Tibial nerve (tissue), 4 donors: ENCODE measurements at regions not wholly inside any gene's neighbourhood (a gene's known extent, or its start where the extent isn't known, plus 50 kb on each side); places are given as distances from the start of the nearest gene placed in this dataset.

Source experiments
- CTCF ChIP-seq, 5 experiments: fragments of 200-600 bp in 3 of 5; fragments of 450-650 bp in 2 of 5; sonication (generic) in 3 of 5; IDR thresholded peaks; one replicate each; pipeline ENCODE4 v1.5.1; 2016 to 2019; ENCODE audit warnings: antibody characterized with exemption in 5 of 5, mild to moderate bottlenecking in 3 of 5, moderate library complexity in 2 of 5
- EP300 ChIP-seq, 2 donors: sonication (generic); formaldehyde crosslinking; IDR thresholded peaks; one replicate each; pipeline ENCODE4 v1.6.1; 2017; ENCODE audit warnings: antibody characterized with exemption in 2 of 2, mild to moderate bottlenecking in 1 of 2
- POLR2A ChIP-seq, 2 donors: fragments of 450-650 bp; IDR thresholded peaks; one replicate each; pipeline ENCODE4 v1.6.1; 2017; ENCODE audit warnings: antibody characterized with exemption in 2 of 2, mild to moderate bottlenecking in 2 of 2, moderate library complexity in 2 of 2

GRCh38 chr2:183811281-183811680, 687.0 kb downstream of the NUP35 start:
- TF ChIP-seq CTCF (IDR thresholded peaks at IDR 0.05) (no peak), POLR2A (IDR thresholded peaks at IDR 0.05) (no peak), EP300 (IDR thresholded peaks at IDR 0.05) (no peak)
